GM21786 (cell line): ENCODE measurements at regions not wholly inside any gene's neighbourhood (a gene's known extent, or its start where the extent isn't known, plus 50 kb on each side); places are given as distances from the start of the nearest gene placed in this dataset.
"Not testable (repeated sequence)": the region's sequence is repeated elsewhere in the genome, so short reads cannot be mapped to it uniquely, and the experiment has no call there.

ENCODE experiments used
- ATAC-seq: cut with Tn5 transposase; IDR thresholded peaks from one replicate; pipeline ENCODE4 v1.9.1; 2021; ENCODE audit not compliant: unreplicated experiment

DNA sequence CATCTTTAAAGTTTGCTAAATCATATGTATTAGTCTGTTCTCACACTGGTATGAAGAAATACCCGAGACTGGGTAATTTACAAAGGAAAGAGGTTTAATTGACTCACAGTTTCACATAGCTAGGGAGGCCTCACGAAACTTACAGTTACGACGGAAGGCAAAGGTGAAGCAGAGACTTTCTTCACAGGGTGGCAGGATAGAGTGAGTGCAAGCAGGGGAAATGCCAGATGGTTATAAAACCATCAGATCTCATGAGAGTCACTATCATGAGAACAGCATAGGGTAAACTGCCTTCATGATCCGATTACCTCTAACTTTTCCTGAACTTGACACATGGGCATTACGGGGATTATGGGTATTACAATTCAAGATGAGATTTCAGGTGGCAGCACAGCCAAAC, 1075.2 kb upstream of the NRXN1 start:
- no peak for ATAC-seq

- ATAC-seq = no peak
These were observed 1065.1 kb upstream of the NRXN1 start for GRCh38 chr2:52097071-52097470.

- no peak for ATAC-seq
These were observed 1052.8 kb upstream of the NRXN1 start for GRCh38 chr2:52084759-52085158.

GRCh38 chr2:52083214-52083613, 1051.3 kb upstream of the NRXN1 start:
- no peak for ATAC-seq

GRCh38 chr2:52082646-52083045, 1050.7 kb upstream of the NRXN1 start:
- no peak for ATAC-seq

DNA sequence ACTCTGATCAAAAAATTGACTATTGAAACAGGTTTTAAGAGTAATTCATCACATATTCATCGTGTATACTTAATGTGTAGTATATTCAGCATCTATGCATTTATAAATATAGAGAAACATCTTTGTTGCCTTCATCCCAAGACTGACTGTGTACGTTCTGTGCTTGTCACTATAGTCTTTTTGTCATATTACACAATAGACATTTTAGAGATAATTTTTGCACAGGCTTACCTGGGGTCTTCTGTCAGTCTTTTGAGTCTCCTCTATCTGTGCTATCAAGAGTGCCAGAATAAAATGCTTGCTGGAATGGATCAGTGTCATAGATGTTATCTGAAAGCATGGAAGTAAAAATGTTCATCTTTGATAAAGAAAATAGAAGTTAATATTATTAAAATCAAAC, 1047.7 kb upstream of the NRXN1 start:
- no peak for ATAC-seq

GRCh38 chr2:52077159-52077558, 1045.2 kb upstream of the NRXN1 start:
- no peak for ATAC-seq

GRCh38 chr2:52074130-52074719, 1042.3 kb upstream of the NRXN1 start:
- no peak for ATAC-seq

GRCh38 chr2:52072949-52073348, 1041.0 kb upstream of the NRXN1 start:
- ATAC-seq = no peak

GRCh38 chr2:52070665-52071064, 1038.7 kb upstream of the NRXN1 start:
- ATAC-seq = no peak

GRCh38 chr2:52064234-52064633, 1032.3 kb upstream of the NRXN1 start:
- no peak for ATAC-seq

DNA sequence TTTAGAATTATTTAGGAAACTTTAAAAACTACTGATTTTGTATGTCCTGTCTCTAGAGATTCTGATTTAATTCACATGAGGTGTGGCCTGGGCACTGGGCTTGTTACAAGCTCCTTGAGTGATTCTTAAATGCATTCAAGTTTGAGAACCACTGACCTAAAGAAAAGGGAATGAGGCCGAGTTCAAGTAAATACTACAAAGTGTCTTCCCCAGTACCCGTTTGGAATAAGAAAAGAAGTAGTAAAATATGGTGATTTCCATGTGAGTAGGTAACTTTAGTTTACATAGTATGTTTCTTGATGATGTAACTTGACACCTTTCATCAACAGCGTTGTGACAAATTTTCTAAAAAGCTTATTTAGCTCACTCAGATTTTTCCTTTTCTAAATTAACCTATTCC, 1022.9 kb upstream of the NRXN1 start:
- no peak for ATAC-seq

- ATAC-seq = no peak
These were observed 1004.9 kb upstream of the NRXN1 start for GRCh38 chr2:52036853-52037252.

- no peak for ATAC-seq
These were observed 1004.1 kb upstream of the NRXN1 start for GRCh38 chr2:52036024-52036423.

- ATAC-seq = no peak
These were observed 1003.5 kb upstream of the NRXN1 start for GRCh38 chr2:52035391-52035790.

- no peak for ATAC-seq
These were observed 1002.8 kb upstream of the NRXN1 start for GRCh38 chr2:52034706-52035105.

GRCh38 chr2:52022006-52022405, 990.1 kb upstream of the NRXN1 start:
- no peak for ATAC-seq

- ATAC-seq = no peak
These were observed 985.8 kb upstream of the NRXN1 start for GRCh38 chr2:52017646-52018235.

GRCh38 chr2:52006821-52007366, 975.0 kb upstream of the NRXN1 start:
- not testable (repeated sequence) for ATAC-seq

DNA sequence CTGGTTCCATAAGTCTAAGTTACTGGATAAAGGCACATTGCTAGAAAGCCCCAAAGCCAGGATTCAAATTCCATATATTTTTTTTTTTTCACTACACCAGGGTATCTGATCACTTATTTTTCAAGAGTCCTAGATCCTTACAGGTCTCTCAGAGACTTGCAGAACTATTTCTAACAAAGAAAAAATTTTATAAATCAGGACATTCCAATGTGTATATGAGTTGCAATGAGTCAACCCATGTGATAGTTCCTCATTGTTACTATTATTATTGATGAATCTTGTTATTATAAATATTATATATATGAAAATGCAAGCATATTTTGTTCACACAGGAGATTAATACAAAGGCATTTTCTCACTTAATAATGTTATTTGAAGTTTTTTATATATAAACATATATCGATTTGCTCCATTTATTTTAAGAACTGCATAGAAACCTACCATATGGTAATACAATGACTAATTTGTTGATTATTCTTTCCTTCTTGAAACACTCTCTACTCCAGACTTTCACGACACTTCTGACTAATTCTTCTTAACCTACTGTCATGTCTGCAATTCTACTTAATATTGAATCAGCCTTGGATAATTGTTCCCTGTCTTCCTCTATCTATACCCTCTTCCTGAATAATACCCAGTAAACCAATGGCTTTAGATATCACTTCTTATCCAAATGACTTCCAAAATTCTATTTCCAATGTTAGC, 968.4 kb upstream of the NRXN1 start:
- no peak for ATAC-seq

GRCh38 chr2:51998890-51999289, 967.0 kb upstream of the NRXN1 start:
- ATAC-seq = no peak

DNA sequence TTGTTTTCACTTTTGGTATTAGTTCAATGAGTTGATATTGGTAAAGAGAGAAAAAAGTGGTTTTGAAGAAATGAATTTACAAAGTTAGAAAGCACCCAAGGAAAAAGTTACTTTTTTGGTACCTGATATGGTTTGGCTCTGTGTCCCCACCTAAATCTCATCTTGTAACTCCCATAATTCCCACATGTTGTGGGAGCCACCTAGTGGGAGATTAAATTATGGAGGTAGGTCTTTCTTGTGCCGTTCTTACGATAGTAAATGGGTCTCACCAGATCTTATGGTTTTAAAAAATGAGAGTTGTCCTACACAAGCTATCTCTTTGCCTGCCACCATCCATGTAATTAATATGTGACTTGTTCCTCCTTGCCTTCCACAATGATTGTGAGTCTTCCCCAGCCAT, 965.6 kb upstream of the NRXN1 start:
- ATAC-seq = no peak
